Testis (tissue), 2 donors: ENCODE measurements at regions not wholly inside any gene's neighbourhood (a gene's known extent, or its start where the extent isn't known, plus 50 kb on each side); places are given as distances from the start of the nearest gene placed in this dataset.

ENCODE experiments used
- CTCF ChIP-seq, 3 experiments: fragments of 450-650 bp in 2 of 3; fragments of 200-600 bp in 1 of 3; sonication (generic) in 1 of 3; IDR thresholded peaks; one replicate each; pipeline ENCODE4 v1.5.1; 2016 to 2019; ENCODE audit warnings: antibody characterized with exemption in 3 of 3, mild to moderate bottlenecking in 2 of 3, moderate library complexity in 1 of 3
- POLR2A ChIP-seq: fragments of 450-650 bp; IDR thresholded peaks from one replicate; pipeline ENCODE4 v1.6.1; 2017; ENCODE audit warnings: antibody characterized with exemption, mild to moderate bottlenecking, moderate library complexity

GRCh38 chr4:120331486-120332370, 265.1 kb upstream of the MAD2L1 start:
- TF ChIP-seq CTCF (IDR thresholded peaks at IDR 0.05) (no peak), POLR2A (no peak)
